ENCODE measurements at regions not wholly inside any gene's neighbourhood (a gene's known extent, or its start where the extent isn't known, plus 50 kb on each side); places are given as distances from the start of the nearest gene placed in this dataset.

GRCh38 chr2:187825108-187825507 lies 270.9 kb upstream of the TFPI start:
- H3K27me3 ChIP-seq, result no peaks in the 10 kb centered on the region
- no peak overlapping the region for H3K4me3 ChIP-seq
- TF ChIP-seq CTCF (IDR thresholded peaks at IDR 0.05) (no peak), POLR2A (IDR thresholded peaks at IDR 0.05) (no peak)
- no peaks in the 10 kb centered on the region for H3K4me1 ChIP-seq (replicated peaks in 1 of 2)
- H3K9me3 ChIP-seq (replicated peaks in 1 of 3), result no peaks in the 10 kb centered on the region
- H3K27ac ChIP-seq, result no peak overlapping the region
- H3K36me3 ChIP-seq (replicated peaks in 1 of 2), result no peaks in the 10 kb centered on the region
- no peak for DNase-seq
- intact Hi-C loops (cut with DNase I), result loop anchor here in 1 of 2 donors (10.0 kb wide), 1 partner anchor 220 kb away; no protein-coding TSS in a partner anchor
- whole genome bisulfite sequencing, 4 donors, result 91 to 94% (median 93%) methylated on average over 12 of the region's 12 CpGs

GRCh38 chr2:187826023-187826422 lies 271.8 kb upstream of the TFPI start:
- intact Hi-C loops (cut with DNase I), result loop anchor here in 1 of 2 donors (10.0 kb wide), 1 partner anchor 221 kb away; no protein-coding TSS in a partner anchor
- DNase-seq, result no peak
- TF ChIP-seq POLR2A (IDR thresholded peaks at IDR 0.05), result no peak
- H3K4me1 ChIP-seq (replicated peaks in 1 of 2), result no peaks in the 10 kb centered on the region
- H3K36me3 ChIP-seq (replicated peaks in 1 of 2), result no peaks in the 10 kb centered on the region
- 37 to 44% (median 41%) methylated on average over 2 of the region's 2 CpGs for WGBS, 4 donors
- no peak overlapping the region for H3K27ac ChIP-seq
- H3K9me3 ChIP-seq (replicated peaks in 1 of 3), result no peaks in the 10 kb centered on the region
- H3K27me3 ChIP-seq, result no peaks in the 10 kb centered on the region
- H3K4me3 ChIP-seq, result no peak overlapping the region

- H3K27ac ChIP-seq, result no peak overlapping the region
- TF ChIP-seq CTCF (IDR thresholded peaks at IDR 0.05) (no peak), POLR2A (IDR thresholded peaks at IDR 0.05) (no peak)
- WGBS, 4 donors, result 85 to 96% (median 93%) methylated on average over 5 of the region's 5 CpGs
- intact Hi-C loops (cut with DNase I), result no loop called here
- no peaks in the 10 kb centered on the region for H3K9me3 ChIP-seq (replicated peaks in 1 of 3)
- H3K36me3 ChIP-seq (replicated peaks in 1 of 2), result no peaks in the 10 kb centered on the region
- DNase-seq, result no peak
- H3K4me1 ChIP-seq (replicated peaks in 1 of 2), result no peaks in the 10 kb centered on the region
- no peaks in the 10 kb centered on the region for H3K27me3 ChIP-seq
- no peak overlapping the region for H3K4me3 ChIP-seq
Observed at GRCh38 chr2:187834787-187835186, 280.6 kb upstream of the TFPI start.

- DNase-seq, result no peak
- WGBS, 4 donors, result 97 to 100% (median 97%) methylated on average over 1 of the region's 1 CpG
- Histone ChIP-seq H3K27ac (no peak overlapping the region), H3K4me1 (replicated peaks in 1 of 2) (no peaks in the 10 kb centered on the region), H3K4me3 (no peak overlapping the region), H3K36me3 (replicated peaks in 1 of 2) (no peaks in the 10 kb centered on the region), H3K9me3 (replicated peaks in 1 of 3) (no peaks in the 10 kb centered on the region), H3K27me3 (no peaks in the 10 kb centered on the region)
- no peak for TF ChIP-seq CTCF (IDR thresholded peaks at IDR 0.05)
- no peak for TF ChIP-seq POLR2A (IDR thresholded peaks at IDR 0.05)
- intact Hi-C loops (cut with DNase I), result no loop called here
Observed at GRCh38 chr2:187838690-187839089, 284.5 kb upstream of the TFPI start.

- Histone ChIP-seq H3K4me3 (no peak overlapping the region), H3K4me1 (replicated peaks in 1 of 2) (no peaks in the 10 kb centered on the region), H3K9me3 (replicated peaks in 1 of 3) (no peaks in the 10 kb centered on the region), H3K27ac (no peak overlapping the region), H3K36me3 (replicated peaks in 1 of 2) (no peaks in the 10 kb centered on the region), H3K27me3 (no peaks in the 10 kb centered on the region)
- TF ChIP-seq POLR2A (IDR thresholded peaks at IDR 0.05) (no peak), CTCF (IDR thresholded peaks at IDR 0.05) (no peak)
- no peak for DNase-seq
- 85 to 92% (median 91%) methylated on average over 4 of the region's 4 CpGs for WGBS, 4 donors
- intact Hi-C loops (cut with DNase I), result loop anchor here in 1 of 2 donors (5.0 kb wide), 2 partner anchors 260 to 340 kb away; no protein-coding TSS in a partner anchor
Observed at GRCh38 chr2:187842315-187842714, 288.1 kb upstream of the TFPI start.

Data from adrenal gland (tissue), 9 donors.